Skeletal muscle satellite cell (primary cell): ENCODE measurements at regions not wholly inside any gene's neighbourhood (a gene's known extent, or its start where the extent isn't known, plus 50 kb on each side); places are given as distances from the start of the nearest gene placed in this dataset.
A peak's percentile ranks its signal among the peaks of the same experiment; 100 is the strongest.
"Not testable (repeated sequence)": the region's sequence is repeated elsewhere in the genome, so short reads cannot be mapped to it uniquely, and the experiment has no call there.

Experiments
- H3K27me3 ChIP-seq: 2 replicates; pipeline ENCODE4 v1.7.0; 2013; ENCODE audit warnings: low read length; ENCODE audit not compliant: control insufficient read depth, insufficient read depth
- H3K36me3 ChIP-seq: 2 replicates; pipeline ENCODE4 v1.7.0; 2013; ENCODE audit warnings: mild to moderate bottlenecking, control low read depth, low read length; ENCODE audit not compliant: insufficient read depth
- H3K4me1 ChIP-seq: 2 replicates; pipeline ENCODE4 v1.7.0; 2013; ENCODE audit warnings: low read length; ENCODE audit not compliant: control insufficient read depth, insufficient read depth
- H3K4me2 ChIP-seq: 2 replicates; pipeline ENCODE4 v1.7.0; 2013; ENCODE audit warnings: mild to moderate bottlenecking, low read length
- H3K4me3 ChIP-seq: 2 replicates; pipeline ENCODE4 v1.7.0; 2013; ENCODE audit warnings: low read length
- H3K9ac ChIP-seq: 2 replicates; pipeline ENCODE4 v1.7.0; 2013; ENCODE audit warnings: mild to moderate bottlenecking, low read depth, low read length, moderate library complexity
- H3K9me3 ChIP-seq: replicated peaks from 2 replicates; pipeline ENCODE4 v1.7.0; 2013; ENCODE audit warnings: mild to moderate bottlenecking, control low read depth, low read length

- H3K4me3 ChIP-seq, result no peak overlapping the region
- no peaks in the 10 kb centered on the region for H3K27me3 ChIP-seq
- no peaks in the 10 kb centered on the region for H3K36me3 ChIP-seq
- no peak overlapping the region for H3K4me2 ChIP-seq
- peaks cover 12% of the 10 kb centered on the region for H3K4me1 ChIP-seq
- H3K9me3 ChIP-seq, result no peaks in the 10 kb centered on the region
- no peak overlapping the region for H3K9ac ChIP-seq
Measured at GRCh38 chr6:85382541-85382940, 67.3 kb upstream of the NT5E start.

GRCh38 chr6:85372915-85373270 is 77.0 kb upstream of the NT5E start:
- Histone ChIP-seq H3K4me1 (no peaks in the 10 kb centered on the region), H3K27me3 (no peaks in the 10 kb centered on the region), H3K4me3 (no peak overlapping the region), H3K9ac (no peak overlapping the region), H3K36me3 (no peaks in the 10 kb centered on the region), H3K9me3 (no peaks in the 10 kb centered on the region), H3K4me2 (no peak overlapping the region)

DNA sequence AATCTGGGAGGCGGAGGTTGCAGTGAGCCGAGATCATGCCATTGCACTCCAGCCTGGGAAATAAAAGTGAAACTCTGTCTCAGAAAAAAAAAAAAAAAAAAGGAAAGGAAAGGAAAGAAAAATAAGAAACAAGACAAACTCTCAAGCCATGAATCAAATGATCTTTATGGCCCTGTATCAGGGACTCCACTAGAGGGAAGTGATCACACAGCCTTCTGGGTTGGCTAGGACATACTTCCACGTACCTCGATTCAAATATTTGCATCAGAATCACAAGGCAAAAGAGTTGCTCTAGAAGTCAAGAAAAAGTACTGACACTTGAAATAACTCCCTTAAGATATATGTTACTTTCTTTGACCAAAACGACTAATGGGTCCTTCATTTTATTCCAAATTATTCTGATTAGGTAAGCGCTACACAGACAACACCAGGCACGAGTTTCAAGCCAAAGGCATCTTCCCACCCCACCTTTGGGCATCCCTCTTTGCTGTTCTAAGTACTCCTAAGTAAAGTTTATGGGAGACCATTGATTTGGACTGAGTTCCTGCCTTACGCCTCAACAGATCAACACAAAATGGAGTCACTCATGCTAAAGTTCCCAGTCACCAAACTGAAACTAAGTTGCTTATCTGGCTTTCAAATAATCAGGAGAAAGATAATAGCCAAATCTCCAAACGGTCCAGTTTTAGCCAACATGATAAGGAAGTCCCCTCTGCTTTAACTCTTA is 77.5 kb upstream of the NT5E start:
- H3K9ac ChIP-seq, result no peak overlapping the region
- H3K9me3 ChIP-seq, result no peaks in the 10 kb centered on the region
- H3K4me1 ChIP-seq, result no peaks in the 10 kb centered on the region
- H3K27me3 ChIP-seq, result no peaks in the 10 kb centered on the region
- no peaks in the 10 kb centered on the region for H3K36me3 ChIP-seq
- H3K4me3 ChIP-seq, result no peak overlapping the region
- no peak overlapping the region for H3K4me2 ChIP-seq

DNA sequence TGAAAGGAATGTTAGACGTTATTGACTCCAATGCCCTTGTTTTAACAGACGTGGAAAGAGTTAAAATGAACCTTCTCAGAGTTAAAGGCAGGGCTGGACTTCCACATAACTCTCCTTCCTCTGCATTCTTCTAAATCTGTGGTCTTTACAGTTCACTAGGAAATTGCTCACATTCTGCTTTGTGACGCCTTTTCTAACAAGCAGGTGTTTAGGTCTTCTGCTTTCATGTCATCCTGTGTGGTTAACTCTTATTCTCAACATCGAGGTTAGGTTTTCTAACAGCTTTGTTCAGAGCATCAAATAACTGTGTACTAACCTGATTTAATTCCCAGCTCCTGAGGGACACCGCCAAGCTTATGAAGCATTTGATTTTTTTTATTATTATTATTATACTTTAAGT is 81.3 kb upstream of the NT5E start:
- no peak overlapping the region for H3K4me2 ChIP-seq
- no peaks in the 10 kb centered on the region for H3K27me3 ChIP-seq
- no peak overlapping the region for H3K4me3 ChIP-seq
- H3K9ac ChIP-seq, result no peak overlapping the region
- H3K4me1 ChIP-seq, result peaks cover 7% of the 10 kb centered on the region
- H3K9me3 ChIP-seq, result no peaks in the 10 kb centered on the region
- no peaks in the 10 kb centered on the region for H3K36me3 ChIP-seq

DNA sequence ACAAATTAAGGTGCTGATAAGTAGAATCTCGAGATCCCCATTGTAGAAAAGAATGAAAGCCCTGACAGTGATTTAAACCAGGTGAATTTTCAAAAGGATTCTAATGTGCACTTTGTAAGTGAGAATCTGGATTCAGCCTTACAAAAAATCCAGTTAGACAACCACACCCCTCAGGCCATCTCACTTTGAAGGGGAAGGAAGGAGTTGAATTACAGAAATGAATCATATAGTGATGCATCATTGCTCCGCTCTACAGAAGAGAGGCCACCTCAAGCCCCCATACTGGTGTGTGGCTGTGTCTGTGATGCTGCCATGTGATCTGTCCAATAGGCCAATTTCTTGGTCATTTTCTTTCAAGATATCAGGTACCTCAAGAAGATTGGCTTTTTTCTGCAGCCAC is 85.5 kb upstream of the NT5E start:
- H3K36me3 ChIP-seq, result no peaks in the 10 kb centered on the region
- no peak overlapping the region for H3K4me2 ChIP-seq
- H3K9me3 ChIP-seq, result no peaks in the 10 kb centered on the region
- H3K4me1 ChIP-seq, result peaks cover 44% of the 10 kb centered on the region
- H3K9ac ChIP-seq, result no peak overlapping the region
- H3K27me3 ChIP-seq, result no peaks in the 10 kb centered on the region
- no peak overlapping the region for H3K4me3 ChIP-seq

DNA sequence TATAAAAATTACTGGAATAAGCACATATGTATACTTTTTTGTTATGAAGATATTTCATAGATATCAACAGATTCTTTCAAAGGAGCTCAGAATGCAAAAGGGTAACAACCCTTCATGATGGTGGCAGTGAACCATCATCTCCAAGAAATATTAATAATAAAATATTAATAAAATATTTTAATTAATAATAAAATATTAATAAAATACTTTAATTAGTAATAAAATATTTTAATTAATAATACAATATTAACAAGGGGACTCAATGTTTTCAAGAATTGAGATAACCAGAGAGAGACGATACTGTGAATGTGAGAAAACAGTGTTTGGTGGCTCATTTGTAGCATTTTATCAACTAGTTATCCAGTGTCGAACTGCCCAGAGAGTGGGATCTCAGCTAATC is 86.0 kb upstream of the NT5E start:
- Histone ChIP-seq H3K4me1 (peaks cover 46% of the 10 kb centered on the region), H3K27me3 (no peaks in the 10 kb centered on the region), H3K36me3 (no peaks in the 10 kb centered on the region), H3K4me3 (no peak overlapping the region), H3K4me2 (no peak overlapping the region), H3K9me3 (no peaks in the 10 kb centered on the region), H3K9ac (no peak overlapping the region)

- Histone ChIP-seq H3K4me1 (peaks cover 48% of the 10 kb centered on the region), H3K4me3 (no peak overlapping the region), H3K36me3 (no peaks in the 10 kb centered on the region), H3K9me3 (no peaks in the 10 kb centered on the region), H3K9ac (no peak overlapping the region), H3K27me3 (no peaks in the 10 kb centered on the region), H3K4me2 (peak overlapping the region; percentile 15)
Measured at GRCh38 chr6:85362652-85363310, 87.1 kb upstream of the NT5E start.

- H3K36me3 ChIP-seq, result no peaks in the 10 kb centered on the region
- peak overlapping the region; percentile 53 for H3K9ac ChIP-seq
- peak overlapping the region; percentile 21 for H3K4me3 ChIP-seq
- H3K9me3 ChIP-seq, result no peaks in the 10 kb centered on the region
- H3K4me1 ChIP-seq, result peaks cover 51% of the 10 kb centered on the region
- H3K27me3 ChIP-seq, result no peaks in the 10 kb centered on the region
- peak overlapping the region; percentile 14 for H3K4me2 ChIP-seq
Measured at GRCh38 chr6:85361643-85362014, 88.3 kb upstream of the NT5E start.

- no peak overlapping the region for H3K4me3 ChIP-seq
Measured at GRCh38 chr6:85360794-85361642, 88.9 kb upstream of the NT5E start.

GRCh38 chr6:85357651-85358050 is 92.2 kb upstream of the NT5E start:
- Histone ChIP-seq H3K36me3 (no peaks in the 10 kb centered on the region), H3K9me3 (no peaks in the 10 kb centered on the region), H3K4me1 (peaks cover 42% of the 10 kb centered on the region), H3K27me3 (no peaks in the 10 kb centered on the region), H3K9ac (no peak overlapping the region), H3K4me2 (no peak overlapping the region), H3K4me3 (no peak overlapping the region)

More at GRCh38 chr6:85360794-85361642, 88.9 kb upstream of the NT5E start:
- peak overlapping the region; percentile 34 for H3K4me2 ChIP-seq
- no peaks in the 10 kb centered on the region for H3K36me3 ChIP-seq
- H3K27me3 ChIP-seq, result no peaks in the 10 kb centered on the region
- H3K4me1 ChIP-seq, result peaks cover 51% of the 10 kb centered on the region
- H3K9ac ChIP-seq, result peak overlapping the region; percentile 53
- no peaks in the 10 kb centered on the region for H3K9me3 ChIP-seq

GRCh38 chr6:85356743-85357142 is 93.1 kb upstream of the NT5E start:
- H3K9me3 ChIP-seq, result not testable (repeated sequence)

More at GRCh38 chr6:85356743-85357142, 93.1 kb upstream of the NT5E start:
- peaks cover 33% of the 10 kb centered on the region for H3K4me1 ChIP-seq
- not testable (repeated sequence) for H3K4me2 ChIP-seq, H3K4me3 ChIP-seq, H3K27me3 ChIP-seq, H3K9ac ChIP-seq, H3K36me3 ChIP-seq
